ENCODE measurements at regions not wholly inside any gene's neighbourhood (a gene's known extent, or its start where the extent isn't known, plus 50 kb on each side); places are given as distances from the start of the nearest gene placed in this dataset.

- H4K12ac ChIP-seq (ENCODE audit: low read depth, low read length), result no peak overlapping the region
- no peak overlapping the region for H4K8ac ChIP-seq (ENCODE audit: low read depth, low read length)
- no peaks in the 10 kb centered on the region for H3K36me3 ChIP-seq (ENCODE audit: control insufficient read depth in 1 of 2, insufficient read depth in 2 of 2, low read length in 2 of 2)
- WGBS (ENCODE audit: extremely low coverage, insufficient coverage, insufficient read length), result no CpG with 5 or more reads among the region's 1 CpG
- H3K23ac ChIP-seq (ENCODE audit: low read length), result no peak overlapping the region
- no peak overlapping the region for H2BK5ac ChIP-seq (ENCODE audit: low read depth, low read length, poor library complexity)
- H2BK120ac ChIP-seq (ENCODE audit: insufficient read depth, low read length, poor library complexity), result no peak overlapping the region
- H2BK12ac ChIP-seq (ENCODE audit: low read length), result no peak overlapping the region
- H3K18ac ChIP-seq (ENCODE audit: low read length), result no peak overlapping the region
- H3K79me1 ChIP-seq (ENCODE audit: low read length), result no peaks in the 10 kb centered on the region
- no peak overlapping the region for H2AFZ ChIP-seq (ENCODE audit: insufficient read depth, low read length, poor library complexity)
- H3K9ac ChIP-seq (ENCODE audit: low read length), result no peak overlapping the region
- H3K79me2 ChIP-seq (ENCODE audit: control insufficient read depth, insufficient read depth, low read length, poor library complexity), result no peaks in the 10 kb centered on the region
- peaks cover 2% of the 10 kb centered on the region for H3K9me3 ChIP-seq (ENCODE audit: insufficient read depth, low read depth, low read length)
- H3K4me2 ChIP-seq (ENCODE audit: low read length), result no peak overlapping the region
- H3K4me1 ChIP-seq (ENCODE audit: control insufficient read depth in 1 of 2, insufficient read depth in 2 of 2, low read length in 2 of 2), result no peaks in the 10 kb centered on the region
- no peaks in the 10 kb centered on the region for H3K27me3 ChIP-seq (ENCODE audit: insufficient read depth, low read length)
- no peak overlapping the region for H3K27ac ChIP-seq (ENCODE audit: low read depth, low read length)
- no peak overlapping the region for H3K4ac ChIP-seq (ENCODE audit: low read depth, low read length)
- H3K14ac ChIP-seq (ENCODE audit: low read length), result no peak overlapping the region
- DNase-seq, result no peak
- H3K4me3 ChIP-seq (ENCODE audit: low read depth, low read length), result no peak overlapping the region
- no peak overlapping the region for H4K91ac ChIP-seq (ENCODE audit: low read depth, low read length)
- no peak overlapping the region for H2AK5ac ChIP-seq (ENCODE audit: low read length)
These were observed 211.6 kb upstream of the SFSWAP start for GRCh38 chr12:131499160-131499863.

- Histone ChIP-seq H4K12ac (ENCODE audit: low read depth, low read length) (no peak overlapping the region), H2AFZ (ENCODE audit: insufficient read depth, low read length, poor library complexity) (no peak overlapping the region), H4K91ac (ENCODE audit: low read depth, low read length) (no peak overlapping the region), H3K18ac (ENCODE audit: low read length) (no peak overlapping the region), H2BK12ac (ENCODE audit: low read length) (no peak overlapping the region), H3K4me1 (ENCODE audit: control insufficient read depth in 1 of 2, insufficient read depth in 2 of 2, low read length in 2 of 2) (no peaks in the 10 kb centered on the region), H2BK120ac (ENCODE audit: insufficient read depth, low read length, poor library complexity) (no peak overlapping the region), H3K23ac (ENCODE audit: low read length) (no peak overlapping the region), H3K27me3 (ENCODE audit: insufficient read depth, low read length) (no peaks in the 10 kb centered on the region), H2AK5ac (ENCODE audit: low read length) (no peak overlapping the region), H3K36me3 (ENCODE audit: control insufficient read depth in 1 of 2, insufficient read depth in 2 of 2, low read length in 2 of 2) (no peaks in the 10 kb centered on the region), H3K4me3 (ENCODE audit: low read depth, low read length) (no peak overlapping the region), H3K9ac (ENCODE audit: low read length) (no peak overlapping the region), H3K4ac (ENCODE audit: low read depth, low read length) (no peak overlapping the region), H2BK5ac (ENCODE audit: low read depth, low read length, poor library complexity) (no peak overlapping the region), H3K27ac (ENCODE audit: low read depth, low read length) (no peak overlapping the region), H3K79me2 (ENCODE audit: control insufficient read depth, insufficient read depth, low read length, poor library complexity) (no peaks in the 10 kb centered on the region), H3K4me2 (ENCODE audit: low read length) (no peak overlapping the region), H3K14ac (ENCODE audit: low read length) (no peak overlapping the region), H3K79me1 (ENCODE audit: low read length) (no peaks in the 10 kb centered on the region), H4K8ac (ENCODE audit: low read depth, low read length) (no peak overlapping the region), H3K9me3 (ENCODE audit: insufficient read depth, low read depth, low read length) (peaks cover 2% of the 10 kb centered on the region)
- DNase-seq, result no peak
- no CpG with 5 or more reads among the region's 1 CpG for WGBS (ENCODE audit: extremely low coverage, insufficient coverage, insufficient read length)
These were observed 211.1 kb upstream of the SFSWAP start for GRCh38 chr12:131499864-131500190.

- no peak overlapping the region for H3K4me2 ChIP-seq (ENCODE audit: low read length)
- no peak overlapping the region for H3K27ac ChIP-seq (ENCODE audit: low read depth, low read length)
- no peak overlapping the region for H3K9ac ChIP-seq (ENCODE audit: low read length)
- no peak overlapping the region for H2BK5ac ChIP-seq (ENCODE audit: low read depth, low read length, poor library complexity)
- H3K36me3 ChIP-seq (ENCODE audit: control insufficient read depth in 1 of 2, insufficient read depth in 2 of 2, low read length in 2 of 2), result no peaks in the 10 kb centered on the region
- H3K4me3 ChIP-seq (ENCODE audit: low read depth, low read length), result peak overlapping the region; percentile 55
- peaks cover 2% of the 10 kb centered on the region for H3K9me3 ChIP-seq (ENCODE audit: insufficient read depth, low read depth, low read length)
- H3K79me1 ChIP-seq (ENCODE audit: low read length), result no peaks in the 10 kb centered on the region
- no peak overlapping the region for H2AFZ ChIP-seq (ENCODE audit: insufficient read depth, low read length, poor library complexity)
- H2BK120ac ChIP-seq (ENCODE audit: insufficient read depth, low read length, poor library complexity), result no peak overlapping the region
- no peak overlapping the region for H3K4ac ChIP-seq (ENCODE audit: low read depth, low read length)
- H3K27me3 ChIP-seq (ENCODE audit: insufficient read depth, low read length), result no peaks in the 10 kb centered on the region
- no CpG with 5 or more reads among the region's 10 CpGs for WGBS (ENCODE audit: extremely low coverage, insufficient coverage, insufficient read length)
- no peak overlapping the region for H4K8ac ChIP-seq (ENCODE audit: low read depth, low read length)
- no peak overlapping the region for H3K14ac ChIP-seq (ENCODE audit: low read length)
- no peak overlapping the region for H3K23ac ChIP-seq (ENCODE audit: low read length)
- no peak overlapping the region for H4K91ac ChIP-seq (ENCODE audit: low read depth, low read length)
- no peak overlapping the region for H3K18ac ChIP-seq (ENCODE audit: low read length)
- no peak for DNase-seq
- no peaks in the 10 kb centered on the region for H3K79me2 ChIP-seq (ENCODE audit: control insufficient read depth, insufficient read depth, low read length, poor library complexity)
- no peak overlapping the region for H2BK12ac ChIP-seq (ENCODE audit: low read length)
- no peak overlapping the region for H4K12ac ChIP-seq (ENCODE audit: low read depth, low read length)
- no peak overlapping the region for H2AK5ac ChIP-seq (ENCODE audit: low read length)
- H3K4me1 ChIP-seq (ENCODE audit: control insufficient read depth in 1 of 2, insufficient read depth in 2 of 2, low read length in 2 of 2), result no peaks in the 10 kb centered on the region
These were observed 210.3 kb upstream of the SFSWAP start for GRCh38 chr12:131500564-131500963.

- no CpG with 5 or more reads among the region's 9 CpGs for WGBS (ENCODE audit: extremely low coverage, insufficient coverage, insufficient read length)
- H3K18ac ChIP-seq (ENCODE audit: low read length), result no peak overlapping the region
- no peak overlapping the region for H3K23ac ChIP-seq (ENCODE audit: low read length)
These were observed 205.3 kb upstream of the SFSWAP start for GRCh38 chr12:131505561-131505960.

More at GRCh38 chr12:131505561-131505960, 205.3 kb upstream of the SFSWAP start:
- Histone ChIP-seq H4K12ac (ENCODE audit: low read depth, low read length) (no peak overlapping the region), H3K9ac (ENCODE audit: low read length) (no peak overlapping the region), H3K4ac (ENCODE audit: low read depth, low read length) (no peak overlapping the region), H2AK5ac (ENCODE audit: low read length) (no peak overlapping the region), H3K27me3 (ENCODE audit: insufficient read depth, low read length) (no peaks in the 10 kb centered on the region), H3K79me2 (ENCODE audit: control insufficient read depth, insufficient read depth, low read length, poor library complexity) (no peaks in the 10 kb centered on the region), H3K9me3 (ENCODE audit: insufficient read depth, low read depth, low read length) (no peaks in the 10 kb centered on the region), H2BK5ac (ENCODE audit: low read depth, low read length, poor library complexity) (no peak overlapping the region), H3K4me2 (ENCODE audit: low read length) (no peak overlapping the region), H3K4me3 (ENCODE audit: low read depth, low read length) (no peak overlapping the region), H3K4me1 (ENCODE audit: control insufficient read depth in 1 of 2, insufficient read depth in 2 of 2, low read length in 2 of 2) (no peaks in the 10 kb centered on the region), H2BK12ac (ENCODE audit: low read length) (no peak overlapping the region), H2BK120ac (ENCODE audit: insufficient read depth, low read length, poor library complexity) (no peak overlapping the region), H3K14ac (ENCODE audit: low read length) (no peak overlapping the region), H3K27ac (ENCODE audit: low read depth, low read length) (no peak overlapping the region), H4K91ac (ENCODE audit: low read depth, low read length) (no peak overlapping the region), H3K79me1 (ENCODE audit: low read length) (no peaks in the 10 kb centered on the region), H3K36me3 (ENCODE audit: control insufficient read depth in 1 of 2, insufficient read depth in 2 of 2, low read length in 2 of 2) (no peaks in the 10 kb centered on the region), H2AFZ (ENCODE audit: insufficient read depth, low read length, poor library complexity) (no peak overlapping the region), H4K8ac (ENCODE audit: low read depth, low read length) (no peak overlapping the region)
- DNase-seq, result no peak

Data from trophoblast cell (in vitro differentiated cells and primary cell).